ENCODE measurements at regions not wholly inside any gene's neighbourhood (a gene's known extent, or its start where the extent isn't known, plus 50 kb on each side); places are given as distances from the start of the nearest gene placed in this dataset.
A peak's percentile ranks its signal among the peaks of the same experiment; 100 is the strongest.

DNA sequence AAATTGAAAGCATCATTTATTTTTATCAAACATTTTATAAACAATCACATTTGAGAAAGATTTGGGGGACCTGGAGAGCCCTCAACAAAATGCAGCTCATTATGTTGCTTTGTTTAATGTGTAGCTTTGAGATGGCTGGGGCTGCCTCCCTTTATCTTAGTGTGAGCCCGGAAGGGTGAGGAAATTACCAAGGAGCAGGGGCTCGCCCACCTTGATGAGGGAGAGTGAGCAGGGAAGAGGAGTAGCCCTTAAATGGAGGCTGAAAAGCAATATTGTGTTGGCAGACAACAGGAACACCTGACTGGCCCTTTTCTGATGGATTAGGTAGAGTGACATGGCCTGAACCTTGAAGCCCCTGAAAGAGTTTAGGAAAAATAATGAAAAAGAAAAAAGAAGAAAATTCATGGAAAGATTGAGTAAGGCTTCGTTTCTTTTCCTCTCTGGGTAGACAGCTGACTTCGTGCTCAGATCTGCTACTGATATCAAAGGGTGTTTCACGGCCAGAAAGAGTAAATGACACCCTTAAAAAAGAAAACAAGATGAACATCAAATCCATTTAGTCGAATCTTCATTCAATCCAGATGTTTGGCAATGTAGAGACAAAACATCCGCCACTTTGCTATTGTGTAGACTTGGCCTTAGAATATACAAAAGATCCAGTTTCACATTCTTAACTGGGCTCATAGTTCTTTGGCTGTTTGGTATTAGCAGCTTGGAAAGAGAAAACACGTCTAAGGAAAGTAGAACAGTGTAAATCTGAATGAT, 206.5 kb upstream of the TCF4 start:
- peaks cover 18% of the 10 kb centered on the region for H3K4me1 ChIP-seq (ENCODE audit: insufficient read depth, low read length)
- DNase-seq (ENCODE audit: insufficient read length, low spot score, missing footprints), result no peak
- H3K4me2 ChIP-seq (ENCODE audit: insufficient read depth, low read length), result peak overlapping the region; percentile 72
- peak overlapping the region; percentile 76 for H2AFZ ChIP-seq (ENCODE audit: low read length)
- no peak for TF ChIP-seq CTCF (IDR thresholded peaks at IDR 0.05; ENCODE audit: extremely low read depth, low read depth, low read length)
- H3K4me3 ChIP-seq (ENCODE audit: insufficient read depth, low read length), result peak overlapping the region; percentile 29
- no peaks in the 10 kb centered on the region for H3K27me3 ChIP-seq (ENCODE audit: insufficient read depth, low read length)
- H3K79me2 ChIP-seq (ENCODE audit: insufficient read depth, low read length), result no peaks in the 10 kb centered on the region
- no peaks in the 10 kb centered on the region for H3K9me3 ChIP-seq (ENCODE audit: low read depth, low read length)
- no peaks in the 10 kb centered on the region for H3K36me3 ChIP-seq (ENCODE audit: insufficient read depth, low read length)
- H4K20me1 ChIP-seq (ENCODE audit: insufficient read depth, low read length), result no peaks in the 10 kb centered on the region
- no peak overlapping the region for H3K27ac ChIP-seq (ENCODE audit: low read depth, low read length)

GRCh38 chr18:55790296-55790695, 202.3 kb upstream of the TCF4 start:
- H3K4me2 ChIP-seq (ENCODE audit: insufficient read depth, low read length), result peak overlapping the region; percentile 9
- no peak overlapping the region for H2AFZ ChIP-seq (ENCODE audit: low read length)
- peak overlapping the region; percentile 56 for H3K27ac ChIP-seq (ENCODE audit: low read depth, low read length)
- peak; percentile 77 for DNase-seq (ENCODE audit: insufficient read length, low spot score, missing footprints)
- H3K36me3 ChIP-seq (ENCODE audit: insufficient read depth, low read length), result no peaks in the 10 kb centered on the region
- H3K4me1 ChIP-seq (ENCODE audit: insufficient read depth, low read length), result peaks cover 22% of the 10 kb centered on the region
- H3K79me2 ChIP-seq (ENCODE audit: insufficient read depth, low read length), result no peaks in the 10 kb centered on the region
- no peak overlapping the region for H3K4me3 ChIP-seq (ENCODE audit: insufficient read depth, low read length)
- H3K27me3 ChIP-seq (ENCODE audit: insufficient read depth, low read length), result no peaks in the 10 kb centered on the region
- no peak for TF ChIP-seq CTCF (IDR thresholded peaks at IDR 0.05; ENCODE audit: extremely low read depth, low read depth, low read length)
- no peaks in the 10 kb centered on the region for H4K20me1 ChIP-seq (ENCODE audit: insufficient read depth, low read length)
- no peaks in the 10 kb centered on the region for H3K9me3 ChIP-seq (ENCODE audit: low read depth, low read length)

GRCh38 chr18:55787536-55788073, 199.6 kb upstream of the TCF4 start:
- H3K4me2 ChIP-seq (ENCODE audit: insufficient read depth, low read length), result no peak overlapping the region
- no peaks in the 10 kb centered on the region for H3K27me3 ChIP-seq (ENCODE audit: insufficient read depth, low read length)
- no peak for TF ChIP-seq CTCF (IDR thresholded peaks at IDR 0.05; ENCODE audit: extremely low read depth, low read depth, low read length)
- H2AFZ ChIP-seq (ENCODE audit: low read length), result no peak overlapping the region
- H3K36me3 ChIP-seq (ENCODE audit: insufficient read depth, low read length), result no peaks in the 10 kb centered on the region
- peaks cover 19% of the 10 kb centered on the region for H3K4me1 ChIP-seq (ENCODE audit: insufficient read depth, low read length)
- no peaks in the 10 kb centered on the region for H3K79me2 ChIP-seq (ENCODE audit: insufficient read depth, low read length)
- H3K4me3 ChIP-seq (ENCODE audit: insufficient read depth, low read length), result no peak overlapping the region
- DNase-seq (ENCODE audit: insufficient read length, low spot score, missing footprints), result no peak
- H3K27ac ChIP-seq (ENCODE audit: low read depth, low read length), result no peak overlapping the region
- no peaks in the 10 kb centered on the region for H3K9me3 ChIP-seq (ENCODE audit: low read depth, low read length)
- H4K20me1 ChIP-seq (ENCODE audit: insufficient read depth, low read length), result no peaks in the 10 kb centered on the region

DNA sequence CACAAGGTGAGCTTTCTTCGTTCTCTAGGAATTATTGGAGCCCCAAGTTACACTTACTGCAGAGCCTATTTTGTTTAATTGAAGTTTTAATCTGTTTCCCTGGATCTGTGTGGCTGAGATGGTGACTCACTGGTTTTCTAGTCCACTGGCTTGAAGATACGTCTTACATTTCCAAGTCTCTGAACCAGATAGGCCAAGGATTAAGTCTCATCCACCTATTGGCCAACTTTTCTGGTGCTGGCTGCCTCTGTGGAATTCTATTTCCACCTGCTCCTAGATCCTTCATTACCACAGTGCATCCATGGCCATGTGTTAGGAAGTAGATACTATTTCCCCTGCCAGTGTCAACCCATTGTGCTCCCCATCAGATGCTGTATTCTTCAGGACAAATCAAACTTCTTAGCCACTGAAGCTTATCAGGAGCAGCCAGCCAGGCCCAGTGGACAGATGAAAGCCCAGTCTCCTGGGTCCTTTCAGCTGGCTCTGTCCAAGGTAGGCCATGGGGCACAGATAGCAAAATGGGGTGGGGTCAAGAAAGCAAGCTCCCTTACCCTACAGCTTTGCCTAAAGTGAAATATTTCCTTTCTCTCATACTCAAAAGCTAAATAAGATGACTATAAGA, 198.8 kb upstream of the TCF4 start:
- H4K20me1 ChIP-seq (ENCODE audit: insufficient read depth, low read length), result no peaks in the 10 kb centered on the region
- H3K9me3 ChIP-seq (ENCODE audit: low read depth, low read length), result no peaks in the 10 kb centered on the region
- no peak overlapping the region for H3K4me2 ChIP-seq (ENCODE audit: insufficient read depth, low read length)
- TF ChIP-seq CTCF (IDR thresholded peaks at IDR 0.05; ENCODE audit: extremely low read depth, low read depth, low read length), result no peak
- H2AFZ ChIP-seq (ENCODE audit: low read length), result no peak overlapping the region
- H3K36me3 ChIP-seq (ENCODE audit: insufficient read depth, low read length), result no peaks in the 10 kb centered on the region
- H3K79me2 ChIP-seq (ENCODE audit: insufficient read depth, low read length), result no peaks in the 10 kb centered on the region
- DNase-seq (ENCODE audit: insufficient read length, low spot score, missing footprints), result no peak
- H3K27ac ChIP-seq (ENCODE audit: low read depth, low read length), result no peak overlapping the region
- no peak overlapping the region for H3K4me3 ChIP-seq (ENCODE audit: insufficient read depth, low read length)
- H3K4me1 ChIP-seq (ENCODE audit: insufficient read depth, low read length), result peaks cover 19% of the 10 kb centered on the region
- H3K27me3 ChIP-seq (ENCODE audit: insufficient read depth, low read length), result no peaks in the 10 kb centered on the region

Measured in osteoblast (primary cell).